ENCODE measurements at regions not wholly inside any gene's neighbourhood (a gene's known extent, or its start where the extent isn't known, plus 50 kb on each side); places are given as distances from the start of the nearest gene placed in this dataset.
"Not testable (repeated sequence)": the region's sequence is repeated elsewhere in the genome, so short reads cannot be mapped to it uniquely, and the experiment has no call there.

GRCh38 chr1:177664742-177665141, 305.1 kb downstream of the SEC16B start:
- TF ChIP-seq CTCF, EZH2phosphoT487 (IDR thresholded peaks at IDR 0.05): not testable (repeated sequence)
